HG02943 (cell line): ENCODE measurements at regions not wholly inside any gene's neighbourhood (a gene's known extent, or its start where the extent isn't known, plus 50 kb on each side); places are given as distances from the start of the nearest gene placed in this dataset.

Experiments
- ATAC-seq: cut with Tn5 transposase; IDR thresholded peaks from one replicate; pipeline ENCODE4 v1.9.1; 2021; ENCODE audit warnings: mild to moderate bottlenecking, low read depth, moderate library complexity; ENCODE audit not compliant: unreplicated experiment

- ATAC-seq, result no peak
Observed at GRCh38 chr3:56985878-56986277, 74.6 kb upstream of the SPATA12 start.

- no peak for ATAC-seq
Observed at GRCh38 chr3:56985460-56985859, 75.0 kb upstream of the SPATA12 start.

- no peak for ATAC-seq
Observed at GRCh38 chr3:56983427-56983826, 77.0 kb upstream of the SPATA12 start.

GRCh38 chr3:56981445-56982230 lies 78.8 kb upstream of the SPATA12 start:
- ATAC-seq, result no peak

- ATAC-seq, result no peak
Observed at GRCh38 chr3:56980798-56981390, 79.6 kb upstream of the SPATA12 start.

GRCh38 chr3:56980243-56980642 lies 80.2 kb upstream of the SPATA12 start:
- no peak for ATAC-seq

GRCh38 chr3:56979791-56980190 lies 80.7 kb upstream of the SPATA12 start:
- no peak for ATAC-seq

GRCh38 chr3:56977561-56977889 lies 82.9 kb upstream of the SPATA12 start:
- ATAC-seq, result no peak

- no peak for ATAC-seq
Observed at GRCh38 chr3:56976651-56977560, 83.6 kb upstream of the SPATA12 start.

- ATAC-seq, result no peak
Observed at GRCh38 chr3:56975567-56975966, 84.9 kb upstream of the SPATA12 start.

- no peak for ATAC-seq
Observed at GRCh38 chr3:56974247-56974930, 86.1 kb upstream of the SPATA12 start.

- ATAC-seq, result no peak
Observed at GRCh38 chr3:56971816-56972215, 88.6 kb upstream of the SPATA12 start.

- ATAC-seq, result no peak
Observed at GRCh38 chr3:56971261-56971660, 89.2 kb upstream of the SPATA12 start.

- no peak for ATAC-seq
Observed at GRCh38 chr3:56970461-56970879, 90.0 kb upstream of the SPATA12 start.

- ATAC-seq, result no peak
Observed at GRCh38 chr3:56969851-56970250, 90.6 kb upstream of the SPATA12 start.

- no peak for ATAC-seq
Observed at GRCh38 chr3:56966509-56966908, 94.0 kb upstream of the SPATA12 start.

GRCh38 chr3:56966104-56966503 lies 94.4 kb upstream of the SPATA12 start:
- ATAC-seq, result no peak

- ATAC-seq, result no peak
Observed at GRCh38 chr3:56962922-56963321, 97.5 kb upstream of the SPATA12 start.

GRCh38 chr3:56962206-56962605 lies 98.3 kb upstream of the SPATA12 start:
- ATAC-seq, result no peak

- ATAC-seq, result no peak
Observed at GRCh38 chr3:56960234-56960917, 100.1 kb upstream of the SPATA12 start.
